ENCODE measurements at regions not wholly inside any gene's neighbourhood (a gene's known extent, or its start where the extent isn't known, plus 50 kb on each side); places are given as distances from the start of the nearest gene placed in this dataset.

GRCh38 chr11:37688456-37688855 lies 1090.4 kb upstream of the RAG2 start:
- no peak for TF ChIP-seq POLR2AphosphoS5 (IDR thresholded peaks at IDR 0.05; ENCODE audit: low read depth)
- no peak for TF ChIP-seq REST (IDR thresholded peaks at IDR 0.05; ENCODE audit: insufficient replicate concordance, low read depth)
- no peak for TF ChIP-seq CTCF (IDR thresholded peaks at IDR 0.05; ENCODE audit: insufficient read depth, low read length)

All from HL-60 (cell line).